ENCODE measurements at regions not wholly inside any gene's neighbourhood (a gene's known extent, or its start where the extent isn't known, plus 50 kb on each side); places are given as distances from the start of the nearest gene placed in this dataset.
"Not testable (repeated sequence)": the region's sequence is repeated elsewhere in the genome, so short reads cannot be mapped to it uniquely, and the experiment has no call there.

- DNase-seq (ENCODE audit: low read depth, low spot score): no peak
Observed at GRCh38 chr5:100694100-100694499, 158.9 kb downstream of the FAM174A start.

DNA sequence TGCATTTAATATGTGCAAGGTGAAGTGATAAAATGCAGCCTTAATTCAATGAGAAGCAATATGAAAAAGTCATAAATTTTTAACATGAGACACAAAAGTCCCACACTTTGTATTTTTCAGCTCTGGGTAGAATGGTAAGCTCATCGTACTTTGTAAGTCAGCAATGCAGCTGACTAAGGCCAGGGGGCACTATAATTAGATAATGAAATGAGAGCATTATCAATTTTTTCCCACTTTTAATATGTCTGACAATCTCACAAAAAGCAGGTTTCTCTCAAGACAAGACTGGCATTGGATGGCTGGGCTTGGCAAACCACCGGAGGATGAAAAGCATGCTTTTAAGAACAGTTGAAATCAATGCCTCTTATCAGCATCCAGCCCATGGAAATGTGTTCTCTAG, 162.8 kb downstream of the FAM174A start:
- DNase-seq (ENCODE audit: low read depth, low spot score): no peak

- peak; percentile 15 for DNase-seq (ENCODE audit: low read depth, low spot score)
Observed at GRCh38 chr5:100706776-100707175, 171.6 kb downstream of the FAM174A start.

DNA sequence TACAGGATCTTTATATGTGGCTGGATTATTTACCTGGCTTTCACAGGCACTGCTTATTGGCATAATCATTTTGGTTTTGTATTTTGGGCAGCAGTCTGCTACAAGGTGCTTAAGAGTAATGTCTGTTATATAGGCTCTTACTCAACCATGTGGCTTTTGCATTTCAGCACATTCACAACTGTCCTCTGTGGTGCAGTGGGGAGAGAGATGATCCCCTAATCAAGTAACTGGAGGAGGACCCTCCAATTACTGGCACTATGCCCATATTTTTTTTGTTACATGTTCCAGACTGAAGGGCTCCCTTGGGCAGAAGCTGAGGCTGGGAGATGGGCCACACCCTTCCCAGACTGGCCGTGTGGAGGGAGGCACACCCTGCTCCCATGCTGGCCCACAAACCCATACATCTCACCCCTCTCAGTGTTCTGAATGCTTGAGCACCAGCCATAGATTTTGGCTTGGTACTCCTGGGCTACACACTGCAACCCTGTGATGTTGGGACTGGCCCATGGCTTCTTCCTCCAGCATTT, 173.5 kb downstream of the FAM174A start:
- no peak for DNase-seq (ENCODE audit: low read depth, low spot score)

DNA sequence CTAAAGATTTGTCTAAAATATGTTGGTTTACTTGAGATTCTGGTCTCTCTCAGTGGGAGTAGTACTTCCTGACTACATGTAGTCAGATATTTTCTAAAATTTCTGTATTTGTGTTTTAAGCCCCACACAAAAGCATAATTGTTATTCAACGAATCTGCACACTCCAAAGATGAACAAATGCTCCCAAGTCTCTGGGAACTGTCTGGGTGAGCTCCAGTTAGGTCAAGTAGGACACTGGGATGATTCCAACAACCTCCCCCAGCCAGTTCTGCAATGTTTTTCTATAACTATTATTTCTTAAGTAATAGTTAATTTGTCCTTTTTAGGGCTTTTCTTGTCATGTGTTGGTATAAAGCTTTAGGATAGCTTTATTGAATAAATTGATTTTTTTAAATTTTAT, 174.6 kb downstream of the FAM174A start:
- DNase-seq (ENCODE audit: low read depth, low spot score): no peak

DNA sequence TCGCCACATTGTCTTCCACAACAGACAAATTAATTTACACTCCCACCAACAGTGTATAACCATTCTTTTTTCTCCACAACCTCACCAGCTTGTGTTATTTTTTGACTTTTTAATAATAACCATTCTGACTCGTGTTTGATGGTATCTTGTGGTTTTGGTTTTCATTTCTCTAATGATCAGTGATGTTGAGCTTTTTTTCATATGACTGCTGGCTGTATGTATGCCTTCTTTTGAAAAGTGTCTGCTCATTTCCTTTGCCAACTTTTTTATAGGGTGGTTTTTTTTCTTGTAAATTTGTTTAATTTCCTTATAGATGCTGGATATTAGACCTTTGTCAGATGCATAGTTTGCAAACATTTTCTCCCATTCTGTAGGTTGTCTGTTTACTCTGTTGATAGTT, 179.6 kb downstream of the FAM174A start:
- not testable (repeated sequence) for DNase-seq (ENCODE audit: low read depth, low spot score)

DNA sequence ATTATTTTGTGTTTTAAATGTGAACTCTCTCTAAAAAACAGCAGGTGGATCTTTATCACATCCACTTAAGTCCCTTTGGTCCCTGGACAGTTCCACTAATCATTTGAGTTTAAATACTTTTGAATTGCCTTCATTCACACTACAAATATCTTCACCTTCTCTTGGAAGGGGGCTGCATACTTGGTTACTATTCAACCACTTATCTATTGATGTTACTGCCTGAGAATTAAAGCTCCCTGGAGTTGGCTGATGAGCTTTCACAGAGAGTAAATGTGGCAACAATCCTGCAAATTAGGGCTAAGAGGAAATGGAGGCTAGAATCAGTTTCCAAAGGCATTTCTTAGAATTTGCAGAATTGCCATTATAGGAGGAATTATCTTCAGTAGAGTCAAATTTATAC, 180.4 kb downstream of the ST8SIA4 start:
- DNase-seq (ENCODE audit: low read depth, low spot score): no peak

DNA sequence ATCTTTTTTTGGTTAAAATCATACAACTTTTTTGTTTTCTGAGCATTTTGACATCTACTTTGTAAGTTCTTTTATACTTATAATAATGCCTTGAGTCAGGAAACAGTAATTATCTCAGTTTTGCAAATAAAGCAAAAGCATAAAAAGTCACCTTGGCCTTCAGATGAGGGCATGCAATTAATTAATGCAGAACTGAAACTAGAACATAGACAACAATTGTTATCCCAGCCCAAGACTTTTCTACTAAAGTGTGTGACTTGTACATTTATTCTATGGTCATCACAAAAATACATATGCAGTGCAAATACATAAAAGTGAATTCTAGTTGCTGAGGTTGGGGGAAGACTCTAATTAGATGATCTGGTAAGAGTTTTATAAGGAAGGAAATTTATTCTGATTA, 179.9 kb downstream of the ST8SIA4 start:
- no peak for DNase-seq (ENCODE audit: low read depth, low spot score)

DNA sequence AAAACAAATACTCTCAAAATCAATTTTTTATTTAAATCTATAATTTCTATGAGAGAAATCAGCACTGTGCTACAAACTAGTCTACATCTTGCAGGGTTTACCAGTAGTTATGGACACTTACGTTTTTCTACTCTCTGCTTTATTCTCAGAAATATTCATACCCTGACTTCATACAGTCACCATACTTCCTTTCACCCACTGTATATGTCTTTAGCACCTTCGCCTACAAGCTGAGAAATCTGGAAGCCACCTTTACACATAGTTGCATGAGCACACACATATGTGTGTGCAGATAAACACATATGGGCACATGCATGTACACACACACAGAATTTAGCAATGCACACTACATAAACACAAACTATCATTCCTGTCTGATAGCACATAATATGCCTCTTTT, 177.0 kb downstream of the ST8SIA4 start:
- no peak for DNase-seq (ENCODE audit: low read depth, low spot score)

GRCh38 chr5:100731768-100732167, 171.3 kb downstream of the ST8SIA4 start:
- DNase-seq (ENCODE audit: low read depth, low spot score): no peak

DNA sequence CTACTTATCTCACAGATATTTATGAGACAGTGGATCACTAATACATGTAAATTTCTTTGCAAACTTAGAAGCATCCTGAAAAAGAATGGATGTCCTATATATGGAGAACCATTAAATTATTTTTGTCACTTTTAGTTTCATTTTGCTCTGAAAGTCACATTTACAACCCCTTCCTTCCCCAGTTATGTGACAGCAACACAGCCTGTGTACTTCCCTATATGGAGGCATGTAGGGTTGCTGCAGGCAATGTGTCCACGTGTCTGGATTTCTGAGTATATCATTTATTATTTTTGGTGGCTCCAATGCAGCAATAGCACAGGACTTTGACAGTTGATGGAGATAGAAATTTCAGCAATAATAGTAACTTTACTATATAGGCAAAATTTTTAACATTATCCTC, 156.4 kb downstream of the ST8SIA4 start:
- DNase-seq (ENCODE audit: low read depth, low spot score): no peak

DNA sequence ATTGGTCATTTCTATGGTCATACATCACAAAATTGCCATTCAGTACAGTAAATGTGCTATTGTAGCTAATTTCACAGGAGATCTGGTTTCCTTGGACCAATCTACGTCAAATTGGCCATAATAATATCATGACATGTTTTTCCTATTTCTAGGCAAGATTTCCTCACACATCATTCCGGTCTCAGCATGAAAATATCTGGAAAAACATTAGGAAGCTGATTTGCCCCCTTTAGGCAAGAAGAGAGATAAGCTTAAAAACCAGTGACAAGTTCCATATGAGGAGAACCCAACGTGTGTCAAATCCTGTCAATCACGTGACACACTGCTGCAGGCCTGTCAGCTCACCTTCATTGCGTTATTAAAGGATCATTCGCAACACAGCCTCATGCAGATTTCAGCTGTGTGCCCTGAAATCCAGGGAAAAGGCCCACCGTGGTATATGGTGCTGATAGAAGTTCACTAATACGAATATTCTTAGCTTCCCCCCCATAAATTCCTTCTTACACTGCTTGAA, 153.3 kb downstream of the ST8SIA4 start:
- DNase-seq (ENCODE audit: low read depth, low spot score): no peak

GRCh38 chr5:100755435-100755834, 147.6 kb downstream of the ST8SIA4 start:
- DNase-seq (ENCODE audit: low read depth, low spot score): no peak

Data from pulmonary artery endothelial cell (primary cell).